22Rv1 (cell line): ENCODE measurements at regions not wholly inside any gene's neighbourhood (a gene's known extent, or its start where the extent isn't known, plus 50 kb on each side); places are given as distances from the start of the nearest gene placed in this dataset.

Experiments
- CTCF ChIP-seq: fragments of 450-650 bp; IDR thresholded peaks from 2 replicates; pipeline ENCODE4 v1.5.1; 2017; ENCODE audit warnings: mild to moderate bottlenecking
- ZFX ChIP-seq: fragments of 450-650 bp; IDR thresholded peaks from 2 replicates; pipeline ENCODE4 v1.6.1; 2017; ENCODE audit warnings: antibody characterized with exemption, borderline replicate concordance

DNA sequence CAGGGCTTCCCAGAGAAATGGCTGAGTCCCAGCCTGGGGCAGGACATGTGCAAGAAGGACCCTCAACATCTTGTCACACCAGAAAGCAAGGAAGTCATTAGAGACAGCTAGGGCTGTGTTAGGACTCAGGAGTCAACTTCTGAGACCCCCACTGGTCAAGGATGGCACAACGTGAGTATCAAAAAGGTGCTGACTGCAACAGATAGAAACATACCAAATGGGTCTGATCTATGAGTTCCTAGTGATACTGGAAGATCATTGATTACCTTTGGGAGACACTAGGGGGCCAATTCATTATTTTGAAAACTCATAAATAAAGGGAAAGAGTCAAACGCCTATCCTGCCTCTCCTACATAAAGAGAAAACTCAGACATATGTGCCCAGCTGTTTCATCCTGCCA, 73.5 kb upstream of the GJB6 start:
- TF ChIP-seq CTCF (no peak; the same call in 1 of the 2 replicates), ZFX (no peak)
